Stimulated activated naive CD8-positive, alpha-beta T cell treated with anti-CD3 and anti-CD28 coated beads, Interleukin-15, Interleukin-2, amounts not matched to agents 100 U/mL and 50 U/mL, for 24 hours (primary cell): ENCODE measurements at regions not wholly inside any gene's neighbourhood (a gene's known extent, or its start where the extent isn't known, plus 50 kb on each side); places are given as distances from the start of the nearest gene placed in this dataset.

ENCODE experiments used
- ATAC-seq: fragments of 150-1000 bp; cut with Tn5 transposase; one replicate; pipeline ENCODE4 v1.10.0; 2021
- DNase-seq: peaks from one replicate; pipeline ENCODE4 v3.0.0; 2021

- no peak for ATAC-seq
- no peak for DNase-seq
Measured at GRCh38 chr9:79104216-79104615, 467.5 kb upstream of the TLE4 start.

- ATAC-seq: no peak
Measured at GRCh38 chr9:79104951-79105350, 466.8 kb upstream of the TLE4 start.

GRCh38 chr9:79107911-79108676 lies 463.7 kb upstream of the TLE4 start:
- ATAC-seq: no peak
- DNase-seq: no peak

More at GRCh38 chr9:79104951-79105350, 466.8 kb upstream of the TLE4 start:
- DNase-seq: no peak

GRCh38 chr9:79111653-79112052 lies 460.1 kb upstream of the TLE4 start:
- DNase-seq: no peak
- no peak for ATAC-seq

GRCh38 chr9:79115176-79115575 lies 456.6 kb upstream of the TLE4 start:
- no peak for ATAC-seq
- DNase-seq: no peak

GRCh38 chr9:79116041-79116440 lies 455.7 kb upstream of the TLE4 start:
- no peak for ATAC-seq

GRCh38 chr9:79116709-79117108 lies 455.1 kb upstream of the TLE4 start:
- ATAC-seq: no peak
- no peak for DNase-seq

More at GRCh38 chr9:79116041-79116440, 455.7 kb upstream of the TLE4 start:
- DNase-seq: no peak

- DNase-seq (no peak), ATAC-seq (no peak)
Measured at GRCh38 chr9:79120533-79120932, 451.2 kb upstream of the TLE4 start.

- DNase-seq: no peak
- no peak for ATAC-seq
Measured at GRCh38 chr9:79120941-79121340, 450.8 kb upstream of the TLE4 start.

- DNase-seq (no peak), ATAC-seq (no peak)
Measured at GRCh38 chr9:79123415-79123814, 448.4 kb upstream of the TLE4 start.

GRCh38 chr9:79127661-79128060 lies 444.1 kb upstream of the TLE4 start:
- ATAC-seq: no peak
- DNase-seq: no peak

GRCh38 chr9:79129865-79130480 lies 441.8 kb upstream of the TLE4 start:
- ATAC-seq: no peak
- DNase-seq: peak; percentile 48

GRCh38 chr9:79131246-79131774 lies 440.5 kb upstream of the TLE4 start:
- ATAC-seq: no peak
- no peak for DNase-seq

- DNase-seq (no peak), ATAC-seq (no peak)
Measured at GRCh38 chr9:79131824-79132377, 439.9 kb upstream of the TLE4 start.

- ATAC-seq (no peak), DNase-seq (no peak)
Measured at GRCh38 chr9:79134654-79135053, 437.1 kb upstream of the TLE4 start.

GRCh38 chr9:79135681-79136415 lies 435.9 kb upstream of the TLE4 start:
- ATAC-seq: no peak
- DNase-seq: no peak

- no peak for ATAC-seq
- no peak for DNase-seq
Measured at GRCh38 chr9:79140751-79141150, 431.0 kb upstream of the TLE4 start.

- ATAC-seq (no peak), DNase-seq (no peak)
Measured at GRCh38 chr9:79143211-79143610, 428.6 kb upstream of the TLE4 start.

- ATAC-seq (no peak), DNase-seq (no peak)
Measured at GRCh38 chr9:79145442-79145841, 426.3 kb upstream of the TLE4 start.

GRCh38 chr9:79149585-79149984 lies 422.2 kb upstream of the TLE4 start:
- ATAC-seq: no peak
- DNase-seq: no peak

- DNase-seq (no peak), ATAC-seq (no peak)
Measured at GRCh38 chr9:79151791-79152190, 420.0 kb upstream of the TLE4 start.

- no peak for ATAC-seq
- DNase-seq: no peak
Measured at GRCh38 chr9:79152306-79152705, 419.5 kb upstream of the TLE4 start.

GRCh38 chr9:79154806-79155205 lies 417.0 kb upstream of the TLE4 start:
- ATAC-seq (no peak), DNase-seq (no peak)
